ENCODE measurements at regions not wholly inside any gene's neighbourhood (a gene's known extent, or its start where the extent isn't known, plus 50 kb on each side); places are given as distances from the start of the nearest gene placed in this dataset.

DNA sequence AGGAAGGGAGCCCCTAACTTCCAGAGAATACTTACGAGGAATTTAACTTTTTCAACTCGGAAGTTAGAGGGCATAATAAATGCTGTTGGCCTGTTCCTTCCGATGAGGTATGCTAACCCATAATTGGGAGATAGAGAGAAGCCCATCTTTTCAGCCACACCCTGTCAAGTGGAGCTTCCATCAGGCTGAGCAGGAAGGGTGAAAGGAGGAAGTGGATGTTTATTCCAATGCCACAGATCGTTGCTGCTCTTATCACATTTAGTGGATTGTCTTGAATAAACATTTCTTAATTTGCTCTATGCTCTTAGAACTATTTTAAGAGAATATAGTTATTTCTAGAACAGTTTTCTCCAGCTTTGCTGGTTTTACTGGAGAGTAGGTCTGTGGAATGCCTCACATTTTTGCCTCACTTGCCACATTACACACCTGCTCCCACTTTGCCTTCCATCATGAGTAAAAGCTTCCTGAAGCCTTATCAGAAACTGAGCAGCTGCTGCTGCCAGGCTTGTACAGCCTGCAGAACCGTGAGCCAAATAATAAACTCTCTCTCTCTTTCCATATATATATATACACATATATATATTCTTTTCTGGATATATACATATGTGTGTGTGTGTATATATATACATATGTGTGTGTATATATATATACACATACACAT, 60.0 kb upstream of the RGS21 start:
- TF ChIP-seq CTCF (optimal IDR thresholded peaks at IDR 0.05 in 1 of 3, IDR thresholded peaks at IDR 0.05 in 1 of 3, conservative IDR thresholded peaks at IDR 0.05 in 1 of 3; ENCODE audit: extremely low read depth in 1 of 3, insufficient read depth in 2 of 3, low read length in 3 of 3), result no peak
- no peak for TF ChIP-seq EZH2 (IDR thresholded peaks at IDR 0.05; ENCODE audit: low read length)
